22Rv1 (cell line): ENCODE measurements at regions not wholly inside any gene's neighbourhood (a gene's known extent, or its start where the extent isn't known, plus 50 kb on each side); places are given as distances from the start of the nearest gene placed in this dataset.
"Not testable (repeated sequence)": the region's sequence is repeated elsewhere in the genome, so short reads cannot be mapped to it uniquely, and the experiment has no call there.

Experiments
- ZFX ChIP-seq: fragments of 450-650 bp; IDR thresholded peaks from 2 replicates; pipeline ENCODE4 v1.6.1; 2017; ENCODE audit warnings: antibody characterized with exemption, borderline replicate concordance
- TF ChIP-seq, protein P1 (sequence below): fragments of 450-650 bp; IDR thresholded peaks from 2 replicates; pipeline ENCODE4 v1.5.1; 2017; ENCODE audit warnings: mild to moderate bottlenecking

DNA sequence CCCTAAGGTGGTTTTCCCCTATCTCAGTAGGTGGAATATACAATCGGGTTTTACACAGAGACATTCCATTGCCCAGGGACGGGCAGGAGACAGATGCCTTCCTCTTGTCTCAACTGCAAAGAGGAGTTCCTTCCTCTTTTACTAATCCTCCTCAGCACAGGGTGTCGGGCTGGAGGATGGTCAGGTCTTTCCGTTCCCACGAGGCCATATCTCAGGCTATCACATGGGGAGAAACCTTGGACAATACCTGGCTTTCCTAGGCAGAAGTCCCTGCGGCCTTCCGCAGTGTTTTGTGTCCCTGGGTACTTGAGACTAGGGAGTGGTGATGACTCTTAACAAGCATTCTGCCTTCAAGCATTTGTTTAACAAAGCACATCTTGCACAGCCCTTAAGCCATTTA, 555.8 kb downstream of the HTR7 start:
- TF ChIP-seq, protein P1, sequence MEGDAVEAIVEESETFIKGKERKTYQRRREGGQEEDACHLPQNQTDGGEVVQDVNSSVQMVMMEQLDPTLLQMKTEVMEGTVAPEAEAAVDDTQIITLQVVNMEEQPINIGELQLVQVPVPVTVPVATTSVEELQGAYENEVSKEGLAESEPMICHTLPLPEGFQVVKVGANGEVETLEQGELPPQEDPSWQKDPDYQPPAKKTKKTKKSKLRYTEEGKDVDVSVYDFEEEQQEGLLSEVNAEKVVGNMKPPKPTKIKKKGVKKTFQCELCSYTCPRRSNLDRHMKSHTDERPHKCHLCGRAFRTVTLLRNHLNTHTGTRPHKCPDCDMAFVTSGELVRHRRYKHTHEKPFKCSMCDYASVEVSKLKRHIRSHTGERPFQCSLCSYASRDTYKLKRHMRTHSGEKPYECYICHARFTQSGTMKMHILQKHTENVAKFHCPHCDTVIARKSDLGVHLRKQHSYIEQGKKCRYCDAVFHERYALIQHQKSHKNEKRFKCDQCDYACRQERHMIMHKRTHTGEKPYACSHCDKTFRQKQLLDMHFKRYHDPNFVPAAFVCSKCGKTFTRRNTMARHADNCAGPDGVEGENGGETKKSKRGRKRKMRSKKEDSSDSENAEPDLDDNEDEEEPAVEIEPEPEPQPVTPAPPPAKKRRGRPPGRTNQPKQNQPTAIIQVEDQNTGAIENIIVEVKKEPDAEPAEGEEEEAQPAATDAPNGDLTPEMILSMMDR = not testable (repeated sequence)
- TF ChIP-seq ZFX = not testable (repeated sequence)
